Thyroid gland (tissue), 4 donors: ENCODE measurements at regions not wholly inside any gene's neighbourhood (a gene's known extent, or its start where the extent isn't known, plus 50 kb on each side); places are given as distances from the start of the nearest gene placed in this dataset.

Source experiments
- POLR2A ChIP-seq, 2 donors: fragments of 450-650 bp; IDR thresholded peaks; one replicate each; pipeline ENCODE4 v1.6.1; 2017; ENCODE audit warnings: antibody characterized with exemption in 2 of 2, mild to moderate bottlenecking in 2 of 2, moderate library complexity in 1 of 2
- TF ChIP-seq, protein P1 (sequence below), 6 experiments: fragments of 200-600 bp in 3 of 6; fragments of 450-650 bp in 3 of 6; sonication (generic) in 3 of 6; IDR thresholded peaks; one replicate each; pipeline ENCODE4 v1.5.1; 2016 to 2019; ENCODE audit warnings: antibody characterized with exemption in 6 of 6, mild to moderate bottlenecking in 2 of 6, inconsistent platforms in 1 of 6, moderate library complexity in 1 of 6

DNA sequence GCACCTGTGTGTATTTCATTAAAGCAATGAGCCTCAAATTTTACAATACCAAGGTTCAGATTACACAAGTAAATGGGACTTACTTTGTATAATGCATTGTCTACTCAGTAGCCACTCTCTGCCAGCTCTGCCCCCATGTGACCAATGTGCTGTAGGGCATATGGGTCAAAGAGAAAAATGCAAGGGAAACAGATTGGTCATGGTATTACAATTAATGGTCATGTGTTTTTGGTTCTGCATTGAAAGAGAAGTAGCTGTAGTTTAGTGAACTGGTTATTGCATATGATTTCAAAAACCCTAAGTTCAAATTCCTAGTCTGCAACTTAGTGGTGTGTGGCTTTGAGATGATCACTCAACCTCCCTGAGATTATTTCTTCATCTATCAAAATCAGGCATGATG, 545.4 kb downstream of the SUCLA2 start:
- TF ChIP-seq, protein P1, sequence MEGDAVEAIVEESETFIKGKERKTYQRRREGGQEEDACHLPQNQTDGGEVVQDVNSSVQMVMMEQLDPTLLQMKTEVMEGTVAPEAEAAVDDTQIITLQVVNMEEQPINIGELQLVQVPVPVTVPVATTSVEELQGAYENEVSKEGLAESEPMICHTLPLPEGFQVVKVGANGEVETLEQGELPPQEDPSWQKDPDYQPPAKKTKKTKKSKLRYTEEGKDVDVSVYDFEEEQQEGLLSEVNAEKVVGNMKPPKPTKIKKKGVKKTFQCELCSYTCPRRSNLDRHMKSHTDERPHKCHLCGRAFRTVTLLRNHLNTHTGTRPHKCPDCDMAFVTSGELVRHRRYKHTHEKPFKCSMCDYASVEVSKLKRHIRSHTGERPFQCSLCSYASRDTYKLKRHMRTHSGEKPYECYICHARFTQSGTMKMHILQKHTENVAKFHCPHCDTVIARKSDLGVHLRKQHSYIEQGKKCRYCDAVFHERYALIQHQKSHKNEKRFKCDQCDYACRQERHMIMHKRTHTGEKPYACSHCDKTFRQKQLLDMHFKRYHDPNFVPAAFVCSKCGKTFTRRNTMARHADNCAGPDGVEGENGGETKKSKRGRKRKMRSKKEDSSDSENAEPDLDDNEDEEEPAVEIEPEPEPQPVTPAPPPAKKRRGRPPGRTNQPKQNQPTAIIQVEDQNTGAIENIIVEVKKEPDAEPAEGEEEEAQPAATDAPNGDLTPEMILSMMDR (IDR thresholded peaks at IDR 0.05) = peak in 1 of 6 experiments; percentile 7
- TF ChIP-seq POLR2A (IDR thresholded peaks at IDR 0.05) = no peak
